Inflammatory macrophage treated with lipopolysaccharide for 4 hours (primary cell): ENCODE measurements at regions not wholly inside any gene's neighbourhood (a gene's known extent, or its start where the extent isn't known, plus 50 kb on each side); places are given as distances from the start of the nearest gene placed in this dataset.
"Not testable (repeated sequence)": the region's sequence is repeated elsewhere in the genome, so short reads cannot be mapped to it uniquely, and the experiment has no call there.

Source experiments
- DNase-seq: peaks from one replicate; pipeline ENCODE4 v3.0.0-alpha.2; 2020

- DNase-seq, result not testable (repeated sequence)
These were observed 54.4 kb upstream of the MUCL1 start for GRCh38 chr12:54799966-54800365.

DNA sequence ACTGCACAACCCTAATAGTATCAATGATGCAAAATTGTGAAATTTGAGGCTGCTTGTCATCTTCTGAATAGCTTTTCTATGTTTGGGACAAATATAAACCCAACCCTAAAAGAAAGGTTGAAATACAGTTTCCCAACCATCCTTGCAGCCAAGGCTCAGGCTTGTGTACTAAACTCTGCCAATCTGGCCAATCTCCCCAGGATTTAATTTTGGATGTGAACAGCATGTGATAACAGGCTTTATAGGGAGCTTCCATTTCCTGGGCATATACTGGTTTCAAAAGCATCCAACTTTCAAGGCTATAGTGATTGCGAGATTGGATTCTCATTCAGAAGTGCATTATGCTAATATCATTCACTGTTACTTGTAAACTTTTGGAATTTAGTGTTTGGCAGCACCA, 55.7 kb upstream of the MUCL1 start:
- DNase-seq, result no peak

DNA sequence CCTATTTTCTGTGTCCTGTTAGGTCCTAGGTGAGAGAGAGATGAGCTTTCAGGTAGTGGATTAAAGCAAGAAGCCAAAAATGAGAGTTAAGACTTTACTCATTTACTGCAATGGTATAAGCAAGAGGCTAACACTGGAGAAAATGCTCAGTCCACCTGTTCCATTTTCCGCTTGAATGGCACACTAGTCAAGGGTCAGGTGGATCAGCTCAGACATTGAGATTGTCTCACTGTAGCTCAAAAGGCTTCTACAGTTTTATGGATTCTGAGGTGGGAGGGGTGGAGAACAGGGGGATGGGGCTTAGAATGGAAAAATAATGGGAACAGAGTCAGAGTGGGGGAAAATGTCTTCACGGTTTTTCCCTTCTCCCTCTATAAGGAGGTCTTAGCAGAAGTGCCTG, 57.3 kb upstream of the MUCL1 start:
- no peak for DNase-seq

- DNase-seq, result no peak
These were observed 58.7 kb upstream of the MUCL1 start for GRCh38 chr12:54795644-54796043.

GRCh38 chr12:54786081-54786480, 68.2 kb upstream of the MUCL1 start:
- DNase-seq, result no peak

GRCh38 chr12:54784115-54784514, 70.2 kb upstream of the MUCL1 start:
- DNase-seq, result no peak

GRCh38 chr12:54777031-54777430, 77.3 kb upstream of the MUCL1 start:
- DNase-seq, result not testable (repeated sequence)

- no peak for DNase-seq
These were observed 80.7 kb upstream of the MUCL1 start for GRCh38 chr12:54773593-54773992.

GRCh38 chr12:54765652-54766051, 88.7 kb upstream of the MUCL1 start:
- no peak for DNase-seq

DNA sequence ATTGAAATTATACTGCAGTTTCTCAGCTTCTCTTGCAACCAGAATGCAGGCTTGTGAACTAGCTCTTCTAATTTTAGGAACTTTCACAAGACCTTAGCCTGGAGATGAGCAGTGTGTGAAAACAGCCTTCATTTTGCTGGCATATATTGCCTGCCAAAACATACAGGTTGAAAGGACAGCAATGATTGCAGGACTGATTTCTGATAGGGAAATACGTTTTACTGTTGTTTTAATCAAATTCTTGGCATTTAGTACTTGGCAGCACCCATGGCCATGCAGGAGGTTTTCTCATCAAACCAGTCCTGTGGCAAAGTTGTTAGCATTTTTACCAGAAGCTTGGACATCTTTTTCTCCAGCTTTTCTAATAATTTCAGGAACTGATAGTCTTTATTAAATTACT, 91.9 kb upstream of the MUCL1 start:
- no peak for DNase-seq

GRCh38 chr12:54759751-54760150, 94.6 kb upstream of the MUCL1 start:
- peak; percentile 70 for DNase-seq

GRCh38 chr12:54751493-54751892, 102.8 kb upstream of the MUCL1 start:
- no peak for DNase-seq

DNA sequence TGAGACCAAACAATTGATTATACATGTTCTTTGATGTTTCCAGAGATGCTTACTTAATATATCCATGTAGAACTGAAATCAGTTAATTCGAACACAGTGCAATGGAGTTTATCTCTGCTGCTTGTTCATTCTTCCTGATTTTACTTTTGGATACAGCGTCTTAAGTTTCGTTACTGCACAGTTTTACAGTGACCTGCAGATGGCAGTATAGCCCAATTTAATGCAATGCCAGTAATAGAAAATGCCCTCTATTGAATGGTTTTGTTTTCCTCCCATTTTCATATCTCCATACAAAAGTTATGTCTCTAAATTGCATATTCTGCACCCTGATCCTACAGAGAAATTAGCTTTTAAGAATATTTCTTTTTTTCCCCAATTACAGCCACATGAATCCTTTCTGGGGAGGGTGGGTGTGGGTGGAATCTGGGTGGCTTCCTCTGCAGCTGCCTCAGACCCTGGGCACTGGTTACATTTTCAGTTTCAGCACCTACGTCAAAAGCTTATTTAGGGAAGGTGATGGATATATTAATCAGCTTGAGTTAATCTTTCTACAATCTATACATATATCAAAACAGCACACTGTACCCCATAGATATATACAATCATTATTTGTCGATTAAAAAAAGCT, 101.1 kb upstream of the DCD start:
- DNase-seq, result peak; percentile 75

- no peak for DNase-seq
These were observed 96.4 kb upstream of the DCD start for GRCh38 chr12:54744590-54744989.

DNA sequence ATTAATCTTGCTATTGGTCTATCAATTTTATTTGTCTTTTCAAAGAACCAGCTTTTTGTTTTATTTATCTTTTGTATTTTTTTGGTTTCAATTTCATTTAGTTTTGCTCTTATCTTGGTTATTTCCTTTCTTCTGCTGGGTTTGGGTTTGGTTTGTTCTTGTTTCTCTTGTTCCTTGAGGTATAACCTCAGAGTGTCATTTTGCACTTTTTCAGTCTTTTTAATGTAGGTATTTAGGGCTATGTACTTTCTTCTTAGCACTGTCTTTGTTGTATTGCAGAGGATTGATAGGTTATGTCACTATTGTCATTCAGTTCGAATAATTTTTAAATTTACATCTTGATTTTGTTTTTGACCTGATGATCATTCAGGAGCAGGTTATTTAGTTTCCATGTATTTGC, 92.7 kb upstream of the DCD start:
- no peak for DNase-seq

DNA sequence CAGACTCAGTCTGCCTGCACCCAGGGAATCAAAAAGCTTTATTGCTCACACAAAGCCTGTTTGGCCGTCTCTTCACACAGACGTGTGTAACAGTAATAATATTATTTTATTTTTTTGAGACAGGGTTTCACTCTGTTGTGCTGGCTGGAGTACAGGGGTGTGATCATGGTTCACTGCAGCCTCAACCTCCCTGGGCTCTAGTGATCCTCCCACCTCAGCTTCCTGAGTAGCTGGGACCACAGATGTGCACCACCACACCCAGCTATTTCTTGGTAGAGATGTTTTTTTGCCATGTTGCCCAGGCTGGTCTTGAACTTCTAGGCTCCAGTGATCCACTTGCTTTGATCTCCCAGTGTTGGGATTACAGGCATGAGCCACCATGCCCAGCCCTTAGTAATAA, 88.4 kb upstream of the DCD start:
- DNase-seq, result no peak

- DNase-seq, result no peak
These were observed 86.2 kb upstream of the DCD start for GRCh38 chr12:54734196-54734950.

DNA sequence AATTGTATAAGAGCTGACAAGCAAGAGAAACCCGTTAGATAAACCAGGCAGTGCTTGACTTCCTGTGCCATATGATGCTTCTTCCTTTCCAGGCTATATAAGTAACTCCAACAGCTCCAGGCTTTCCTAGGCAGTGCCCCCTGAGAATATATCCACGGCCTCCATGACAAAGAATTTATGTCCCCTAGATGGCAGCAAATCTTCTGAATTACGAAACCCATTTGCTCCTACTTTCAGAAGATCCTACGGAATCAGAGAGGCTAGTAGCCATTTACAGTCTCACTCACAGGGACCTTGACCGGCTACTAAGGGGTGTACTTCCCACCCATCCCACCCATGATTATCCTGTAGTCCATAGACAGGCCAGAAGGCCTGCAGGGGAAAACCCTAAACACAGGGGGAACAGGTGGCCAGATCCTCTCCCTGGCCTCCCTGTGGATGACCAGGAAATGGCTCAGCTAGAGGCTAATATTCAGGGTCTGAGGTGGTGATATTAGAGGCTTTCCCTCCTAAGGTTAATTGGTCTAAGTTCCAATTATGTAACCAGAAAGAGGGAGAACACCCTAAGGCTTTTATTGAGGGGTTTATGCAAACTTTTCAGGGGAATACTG, 77.2 kb upstream of the DCD start:
- peak; percentile 51 for DNase-seq

DNA sequence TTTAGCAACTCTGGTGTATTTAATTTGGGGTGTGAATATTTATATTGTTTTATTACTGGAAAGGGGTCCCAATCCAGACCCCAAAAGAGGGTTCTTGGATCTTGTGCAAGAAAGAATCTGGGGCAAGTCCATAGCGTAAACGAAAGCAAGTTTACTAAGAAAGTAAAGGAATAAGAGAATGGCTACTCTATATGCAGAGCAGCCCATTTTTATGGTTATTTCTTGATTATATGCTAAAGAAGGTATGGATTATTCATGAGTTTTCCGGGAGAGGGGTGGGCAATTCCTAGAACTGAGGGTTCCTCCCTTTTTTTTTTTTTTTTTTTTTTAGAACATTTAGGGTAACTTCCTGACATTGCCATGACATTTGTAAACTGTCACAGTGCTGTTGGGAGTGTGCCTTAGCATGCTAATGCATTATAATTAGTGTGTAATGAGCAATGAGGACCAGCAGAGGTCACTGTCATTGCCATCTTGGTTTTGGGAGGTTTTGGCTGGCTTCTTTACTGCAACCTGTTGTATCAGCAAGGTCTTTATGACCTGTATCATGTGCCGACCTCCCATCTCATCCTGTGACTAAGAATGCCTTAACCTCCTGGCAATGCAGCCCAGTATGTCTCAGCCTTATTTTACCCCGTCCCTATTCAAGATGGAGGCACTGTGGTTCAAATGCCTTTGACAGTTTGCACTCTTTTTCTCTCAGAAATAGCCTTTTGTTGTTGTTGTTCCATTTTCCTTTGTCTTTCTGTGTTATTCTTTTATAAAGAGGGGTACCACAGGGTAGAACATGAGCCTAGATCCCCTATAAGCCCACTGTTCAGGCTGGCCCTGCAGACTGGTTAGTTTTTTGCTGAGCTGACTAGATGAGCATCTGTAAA, 75.5 kb upstream of the DCD start:
- DNase-seq, result peak; percentile 34

DNA sequence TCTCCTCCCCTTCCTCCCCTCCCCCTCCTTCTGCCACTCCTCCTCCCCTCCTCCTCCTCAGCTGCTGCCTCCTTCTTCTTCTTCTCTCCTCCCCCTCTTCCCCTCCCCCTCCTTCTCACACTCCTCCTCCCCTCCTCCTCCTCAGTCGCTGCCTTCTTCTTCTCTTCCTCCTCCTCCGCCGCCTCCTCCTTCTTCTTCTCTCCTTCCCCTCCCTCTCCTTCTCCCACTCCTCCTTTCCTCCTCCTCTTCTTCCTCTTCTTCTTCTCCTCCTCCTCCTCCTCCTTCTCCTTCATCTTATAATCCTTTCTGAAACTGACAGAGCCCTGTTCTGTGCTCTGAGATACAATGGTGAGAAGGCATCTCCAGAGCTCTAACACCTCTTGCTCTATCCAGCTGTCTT, 73.1 kb upstream of the DCD start:
- no peak for DNase-seq

DNA sequence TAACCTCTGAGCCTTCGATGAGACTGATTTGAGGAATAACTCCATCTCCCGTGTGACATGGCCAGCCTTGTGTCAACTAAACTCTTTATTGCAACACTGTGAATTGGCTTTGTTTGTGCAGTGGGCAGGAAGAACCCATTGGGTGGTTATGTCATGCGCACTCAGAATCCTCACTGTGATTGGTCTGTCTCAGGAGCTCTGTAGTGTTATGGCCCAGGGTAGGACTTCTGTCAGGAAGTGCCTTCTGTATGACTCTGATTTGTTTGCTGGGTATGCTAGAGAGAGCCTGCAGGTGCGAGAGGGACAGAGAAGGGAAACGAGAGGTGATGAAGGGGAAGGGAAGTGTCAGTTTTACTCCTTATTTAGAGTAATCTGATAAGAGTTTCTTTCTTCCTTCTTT, 71.5 kb upstream of the DCD start:
- DNase-seq, result no peak

- peak; percentile 81 for DNase-seq
These were observed 68.1 kb upstream of the DCD start for GRCh38 chr12:54716261-54716660.

- DNase-seq, result not testable (repeated sequence)
These were observed 65.7 kb upstream of the DCD start for GRCh38 chr12:54713876-54714275.
